ENCODE measurements at regions not wholly inside any gene's neighbourhood (a gene's known extent, or its start where the extent isn't known, plus 50 kb on each side); places are given as distances from the start of the nearest gene placed in this dataset.

GRCh38 chr5:175094461-175094860 lies 349.5 kb downstream of the DRD1 start:
- TF ChIP-seq CTCF (IDR thresholded peaks at IDR 0.05) (no peak), POLR2A (IDR thresholded peaks at IDR 0.05) (no peak)

All from ovary (tissue), 3 donors.